Aorta (tissue), 5 donors: ENCODE measurements at regions not wholly inside any gene's neighbourhood (a gene's known extent, or its start where the extent isn't known, plus 50 kb on each side); places are given as distances from the start of the nearest gene placed in this dataset.

Source experiments
- ATAC-seq: fragments of 200-7000 bp; cut with Tn5 transposase; one replicate; pipeline ENCODE4 v1.9.1; 2022; ENCODE audit warnings: moderate library complexity; ENCODE audit not compliant: low FRiP score
- DNase-seq, 2 donors: peaks; one replicate each; pipeline ENCODE4 v3.0.0-alpha.2; 2020
- H3K27ac ChIP-seq, 2 donors: one replicate each; pipeline ENCODE4 v1.5.1; 2013; ENCODE audit warnings: low read length in 2 of 2, mild to moderate bottlenecking in 2 of 2, moderate library complexity in 2 of 2, control low read depth in 1 of 2, inconsistent platforms in 1 of 2, low read depth in 1 of 2
- H3K27me3 ChIP-seq, 2 donors: one replicate each; pipeline ENCODE4 v1.6.1; 2013; ENCODE audit warnings: control low read depth in 1 of 2, low read length in 1 of 2, mild to moderate bottlenecking in 1 of 2, moderate library complexity in 1 of 2; ENCODE audit not compliant: insufficient read depth in 2 of 2, control insufficient read depth in 1 of 2
- H3K36me3 ChIP-seq, 2 donors: one replicate each; pipeline ENCODE4 v1.6.1; 2013; ENCODE audit warnings: control low read depth in 1 of 2, low read length in 1 of 2, mild to moderate bottlenecking in 1 of 2; ENCODE audit not compliant: insufficient read depth in 2 of 2, control insufficient read depth in 1 of 2
- H3K4me1 ChIP-seq, 2 donors: one replicate each; pipeline ENCODE4 v1.6.1; 2013; ENCODE audit warnings: low read length in 2 of 2, control low read depth in 1 of 2, mild to moderate bottlenecking in 1 of 2, moderate library complexity in 1 of 2; ENCODE audit not compliant: insufficient read depth in 2 of 2, control insufficient read depth in 1 of 2
- H3K4me3 ChIP-seq, 2 donors: one replicate each; pipeline ENCODE4 v1.5.1; 2013; ENCODE audit warnings: low read length in 2 of 2, control low read depth in 1 of 2, mild to moderate bottlenecking in 1 of 2
- H3K9me3 ChIP-seq: one replicate; pipeline ENCODE4 v1.6.1; 2013; ENCODE audit warnings: mild to moderate bottlenecking, low read length; ENCODE audit not compliant: control insufficient read depth
- WGBS, 2 donors: extraction: QIAGEN DNeasy Blood & Tissue Kit; methylation state at CpG; one replicate each; pipeline ENCODE4 v1.1.7; 2013; 5-methylcytosine and 5-hydroxymethylcytosine counted together
- intact Hi-C, 2 donors: fragments of 100-400 bp; cut with DNase I; formaldehyde crosslinking; loops; one replicate each; pipeline versions ENCODE4 v1.14.2 to v1.15.0; 2022
- donor health status: healthy with polysubstance abuse.
- donor health status: Bipolar disorder and iron deficiency.
- donor health status: DM: no; HTN: no; CAD: no.
- donor health status: DM: no; HTN: no; CAD: no.
- donor health status: DM: yes; HTN: yes; CAD: no.

GRCh38 chr2:45274250-45274926, 265.1 kb upstream of the SIX2 start:
- DNase-seq, result no peak

GRCh38 chr2:45273412-45274249, 264.4 kb upstream of the SIX2 start:
- H3K27me3 ChIP-seq, result no peaks in the 10 kb centered on the region
- H3K4me3 ChIP-seq, result no peak overlapping the region
- ATAC-seq (no peak), DNase-seq (no peak)
- H3K36me3 ChIP-seq, result no peaks in the 10 kb centered on the region
- WGBS, 2 donors, result 93 to 94% methylated on average over 3 of the region's 3 CpGs
- H3K4me1 ChIP-seq, result peaks cover 2 to 4% of the 10 kb centered on the region in 2 donors
- peak overlapping the region in 1 of 2 donors; percentile 56 for H3K27ac ChIP-seq
- intact Hi-C loops, result loop anchor here in 1 of 2 donors (2.0 kb wide), 1 partner anchor 17 kb away; no protein-coding TSS in a partner anchor
- H3K9me3 ChIP-seq, result no peaks in the 10 kb centered on the region

More at GRCh38 chr2:45274250-45274926, 265.1 kb upstream of the SIX2 start:
- intact Hi-C loops, result loop anchor here in 1 of 2 donors (2.0 kb wide), 1 partner anchor 18 kb away; no protein-coding TSS in a partner anchor
- no peak overlapping the region for H3K4me3 ChIP-seq
- H3K27ac ChIP-seq, result peak overlapping the region in 1 of 2 donors; percentile 56
- ATAC-seq, result no peak
- no peaks in the 10 kb centered on the region for H3K9me3 ChIP-seq
- H3K27me3 ChIP-seq, result no peaks in the 10 kb centered on the region
- 20 to 38% methylated on average over 8 of the region's 8 CpGs for WGBS, 2 donors
- no peaks in the 10 kb centered on the region for H3K36me3 ChIP-seq
- H3K4me1 ChIP-seq, result peaks cover 4 to 5% of the 10 kb centered on the region in 2 donors

- intact Hi-C loops, result no loop called here
These were observed 263.5 kb upstream of the SIX2 start for GRCh38 chr2:45272549-45273265.

GRCh38 chr2:45269149-45269793, 260.0 kb upstream of the SIX2 start:
- no peaks in the 10 kb centered on the region for H3K4me1 ChIP-seq
- intact Hi-C loops, result no loop called here
- 69 to 75% methylated on average over 7 of the region's 7 CpGs for WGBS, 2 donors
- DNase-seq (no peak), ATAC-seq (no peak)
- no peak overlapping the region for H3K4me3 ChIP-seq
- H3K9me3 ChIP-seq, result no peaks in the 10 kb centered on the region
- no peaks in the 10 kb centered on the region for H3K36me3 ChIP-seq
- H3K27me3 ChIP-seq, result no peaks in the 10 kb centered on the region
- H3K27ac ChIP-seq, result no peak overlapping the region

More at GRCh38 chr2:45272549-45273265, 263.5 kb upstream of the SIX2 start:
- Histone ChIP-seq H3K27me3 (no peaks in the 10 kb centered on the region), H3K36me3 (no peaks in the 10 kb centered on the region), H3K27ac (no peak overlapping the region), H3K9me3 (no peaks in the 10 kb centered on the region), H3K4me3 (no peak overlapping the region), H3K4me1 (peaks cover 2 to 4% of the 10 kb centered on the region in 2 donors)
- WGBS, 2 donors, result 96 to 98% methylated on average over 2 of the region's 2 CpGs
- ATAC-seq, result no peak
- no peak for DNase-seq

GRCh38 chr2:45268631-45269030, 259.4 kb upstream of the SIX2 start:
- H3K36me3 ChIP-seq, result no peaks in the 10 kb centered on the region
- intact Hi-C loops, result no loop called here
- no peaks in the 10 kb centered on the region for H3K27me3 ChIP-seq
- no peak overlapping the region for H3K4me3 ChIP-seq
- H3K4me1 ChIP-seq, result no peaks in the 10 kb centered on the region
- DNase-seq, result no peak
- H3K9me3 ChIP-seq, result no peaks in the 10 kb centered on the region
- no peak for ATAC-seq
- whole genome bisulfite sequencing, 2 donors, result 83 to 87% methylated on average over 3 of the region's 3 CpGs
- H3K27ac ChIP-seq, result no peak overlapping the region

GRCh38 chr2:45267062-45267792, 258.0 kb upstream of the SIX2 start:
- WGBS, 2 donors, result 90 to 95% methylated on average over 10 of the region's 10 CpGs
- no peak for DNase-seq

GRCh38 chr2:45265336-45265735, 256.1 kb upstream of the SIX2 start:
- H3K27me3 ChIP-seq, result no peaks in the 10 kb centered on the region
- no peaks in the 10 kb centered on the region for H3K9me3 ChIP-seq
- DNase-seq (no peak), ATAC-seq (no peak)
- H3K27ac ChIP-seq, result no peak overlapping the region
- no peak overlapping the region for H3K4me3 ChIP-seq
- WGBS, 2 donors, result 95 to 97% methylated on average over 4 of the region's 4 CpGs
- no peaks in the 10 kb centered on the region for H3K4me1 ChIP-seq
- H3K36me3 ChIP-seq, result no peaks in the 10 kb centered on the region
- intact Hi-C loops, result no loop called here

More at GRCh38 chr2:45267062-45267792, 258.0 kb upstream of the SIX2 start:
- intact Hi-C loops, result no loop called here
- Histone ChIP-seq H3K4me3 (no peak overlapping the region), H3K27ac (no peak overlapping the region), H3K4me1 (no peaks in the 10 kb centered on the region), H3K36me3 (no peaks in the 10 kb centered on the region), H3K27me3 (no peaks in the 10 kb centered on the region), H3K9me3 (no peaks in the 10 kb centered on the region)
- ATAC-seq, result no peak
